NCI-H146 (cell line): ENCODE measurements at regions not wholly inside any gene's neighbourhood (a gene's known extent, or its start where the extent isn't known, plus 50 kb on each side); places are given as distances from the start of the nearest gene placed in this dataset.
"Not testable (repeated sequence)": the region's sequence is repeated elsewhere in the genome, so short reads cannot be mapped to it uniquely, and the experiment has no call there.

Source experiments
- DNase-seq: peaks from one replicate; lab custom pipeline; 2025; lab: John Stamatoyannopoulos, UW

GRCh38 chr15:69675731-69676130, 223.1 kb downstream of the RPLP1 start:
- DNase-seq, result no peak

GRCh38 chr15:69677403-69677802, 224.8 kb downstream of the RPLP1 start:
- DNase-seq, result no peak

- DNase-seq, result no peak
Observed at GRCh38 chr15:69679623-69680228, 227.1 kb downstream of the RPLP1 start.

- not testable (repeated sequence) for DNase-seq
Observed at GRCh38 chr15:69684823-69685222, 232.2 kb downstream of the RPLP1 start.

- DNase-seq, result peak; percentile 14
Observed at GRCh38 chr15:69685512-69686452, 233.2 kb downstream of the RPLP1 start.

GRCh38 chr15:69686626-69687025, 234.0 kb downstream of the RPLP1 start:
- DNase-seq, result no peak

- DNase-seq, result no peak
Observed at GRCh38 chr15:69689133-69689532, 236.5 kb downstream of the RPLP1 start.

GRCh38 chr15:69691307-69692015, 238.8 kb downstream of the RPLP1 start:
- DNase-seq, result no peak

- DNase-seq, result no peak
Observed at GRCh38 chr15:69692342-69692741, 239.7 kb downstream of the RPLP1 start.

GRCh38 chr15:69693059-69693458, 240.4 kb downstream of the RPLP1 start:
- no peak for DNase-seq

- no peak for DNase-seq
Observed at GRCh38 chr15:69696946-69697345, 244.3 kb downstream of the RPLP1 start.

- DNase-seq, result peak; percentile 78
Observed at GRCh38 chr15:69697916-69698315, 245.3 kb downstream of the RPLP1 start.

GRCh38 chr15:69699096-69699495, 246.5 kb downstream of the RPLP1 start:
- DNase-seq, result no peak

- DNase-seq, result no peak
Observed at GRCh38 chr15:69700380-69700779, 247.8 kb downstream of the RPLP1 start.

GRCh38 chr15:69701198-69701597, 248.6 kb downstream of the RPLP1 start:
- DNase-seq, result no peak

- no peak for DNase-seq
Observed at GRCh38 chr15:69703532-69704187, 251.0 kb downstream of the RPLP1 start.

GRCh38 chr15:69704229-69704628, 251.6 kb downstream of the RPLP1 start:
- no peak for DNase-seq

GRCh38 chr15:69704700-69705099, 252.1 kb downstream of the RPLP1 start:
- no peak for DNase-seq

- no peak for DNase-seq
Observed at GRCh38 chr15:69706353-69707097, 253.9 kb downstream of the RPLP1 start.

GRCh38 chr15:69707241-69707640, 254.6 kb downstream of the RPLP1 start:
- not testable (repeated sequence) for DNase-seq

GRCh38 chr15:69708436-69709122, 256.0 kb downstream of the RPLP1 start:
- not testable (repeated sequence) for DNase-seq
